Bone marrow (tissue), 2 donors: ENCODE measurements at regions not wholly inside any gene's neighbourhood (a gene's known extent, or its start where the extent isn't known, plus 50 kb on each side); places are given as distances from the start of the nearest gene placed in this dataset.
"Not testable (repeated sequence)": the region's sequence is repeated elsewhere in the genome, so short reads cannot be mapped to it uniquely, and the experiment has no call there.

ENCODE experiments used
- DNase-seq, 2 donors: peaks; one replicate each; lab custom pipeline; 2025; lab: John Stamatoyannopoulos, UW

DNA sequence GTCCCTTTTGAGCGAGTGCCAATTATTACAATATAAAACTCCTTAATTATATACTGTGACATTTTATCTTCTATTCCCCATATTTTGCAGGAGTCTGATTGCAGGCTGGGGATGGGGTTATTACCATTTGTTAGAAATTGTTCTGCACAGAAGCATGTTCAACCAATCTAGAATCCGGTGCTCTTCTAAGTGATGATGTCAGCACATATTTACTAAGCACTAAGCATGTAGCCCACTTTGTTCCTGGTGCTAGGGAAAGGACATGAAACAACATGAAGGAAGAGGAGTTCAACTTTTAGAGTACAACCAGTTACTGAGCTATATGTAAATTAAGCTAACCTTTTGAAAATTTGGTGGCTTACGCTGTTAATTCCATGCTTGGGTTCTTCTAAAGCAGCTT lies 52.8 kb upstream of the IL1RAPL2 start:
- no peak for DNase-seq

- no peak for DNase-seq
Measured at GRCh38 chrX:104510801-104511200, 55.2 kb upstream of the IL1RAPL2 start.

DNA sequence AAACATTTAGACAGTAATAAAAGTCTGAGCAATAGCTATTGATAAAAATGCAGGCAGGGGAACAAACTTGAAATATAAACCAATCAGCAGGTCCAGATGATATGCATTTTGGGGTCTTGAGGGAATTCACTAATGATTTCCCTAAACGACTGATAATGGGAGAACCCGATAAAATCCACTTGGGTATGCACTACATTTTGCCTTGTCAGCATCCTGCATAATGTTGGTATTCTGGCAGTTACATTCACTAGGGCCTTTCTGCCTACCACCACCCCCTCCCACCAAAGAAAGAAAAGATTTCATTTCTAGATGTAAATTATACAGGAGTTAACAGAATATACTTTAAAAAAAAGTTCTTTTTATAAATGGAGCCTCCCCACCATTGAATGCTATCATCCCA lies 63.5 kb upstream of the IL1RAPL2 start:
- no peak for DNase-seq

GRCh38 chrX:104488811-104489210 lies 77.2 kb upstream of the IL1RAPL2 start:
- no peak for DNase-seq

DNA sequence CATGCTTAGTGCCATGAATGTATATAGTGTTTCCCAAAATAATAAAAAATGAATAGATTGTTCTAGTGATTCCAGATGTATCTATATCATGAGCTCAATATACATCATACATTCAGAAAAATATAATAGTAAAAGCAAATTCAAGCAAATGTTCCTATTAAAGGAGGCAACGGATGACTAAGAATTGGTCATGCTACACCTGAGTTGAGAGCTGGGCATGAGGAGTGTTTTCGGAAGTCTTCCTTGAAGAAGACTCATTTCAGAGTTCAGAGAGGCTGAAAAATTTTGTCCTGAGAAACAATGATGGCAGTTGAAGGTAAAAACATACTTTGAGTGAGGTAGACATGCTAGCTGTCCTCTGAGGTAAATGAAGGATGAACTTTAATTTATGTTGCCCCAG lies 79.3 kb upstream of the IL1RAPL2 start:
- DNase-seq = no peak

DNA sequence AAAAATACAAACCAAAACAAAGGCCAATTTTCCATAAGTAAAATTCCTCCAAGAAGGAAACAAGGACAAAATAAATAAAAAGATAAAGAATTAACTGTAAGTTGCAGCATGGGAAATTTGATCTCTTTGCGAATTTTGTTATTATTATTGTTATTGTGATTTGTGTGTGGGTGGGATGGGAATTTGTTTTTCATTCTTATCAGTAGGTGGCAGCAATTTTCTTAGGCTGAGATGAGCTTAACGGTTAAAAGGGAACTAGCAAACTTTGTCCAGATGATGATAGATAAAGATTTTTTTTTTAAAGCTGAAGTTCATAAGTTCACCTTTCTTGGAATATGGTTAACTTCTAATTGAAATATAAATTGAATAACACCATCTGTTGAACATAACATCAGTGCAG lies 83.2 kb upstream of the IL1RAPL2 start:
- DNase-seq = no peak

DNA sequence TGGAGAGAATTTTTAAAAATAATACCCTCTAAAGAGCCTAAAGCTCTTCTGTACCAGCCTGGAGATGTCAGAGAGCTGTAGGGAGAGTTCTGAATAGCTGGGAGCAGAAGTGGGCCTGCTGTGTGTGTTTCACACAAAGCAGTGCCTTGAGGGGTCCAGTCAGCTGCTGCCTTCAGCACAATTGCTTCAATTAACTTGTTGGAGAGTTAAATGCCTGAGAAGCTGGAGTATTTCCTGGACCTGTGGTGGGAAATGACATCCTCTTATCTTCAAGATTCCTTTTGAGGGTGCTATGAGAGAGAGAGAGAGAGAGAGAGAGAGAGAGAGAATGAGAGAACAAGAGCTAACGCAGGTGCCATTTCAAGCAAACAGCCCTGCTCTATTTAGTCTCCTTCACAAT lies 96.2 kb upstream of the IL1RAPL2 start:
- DNase-seq = no peak

DNA sequence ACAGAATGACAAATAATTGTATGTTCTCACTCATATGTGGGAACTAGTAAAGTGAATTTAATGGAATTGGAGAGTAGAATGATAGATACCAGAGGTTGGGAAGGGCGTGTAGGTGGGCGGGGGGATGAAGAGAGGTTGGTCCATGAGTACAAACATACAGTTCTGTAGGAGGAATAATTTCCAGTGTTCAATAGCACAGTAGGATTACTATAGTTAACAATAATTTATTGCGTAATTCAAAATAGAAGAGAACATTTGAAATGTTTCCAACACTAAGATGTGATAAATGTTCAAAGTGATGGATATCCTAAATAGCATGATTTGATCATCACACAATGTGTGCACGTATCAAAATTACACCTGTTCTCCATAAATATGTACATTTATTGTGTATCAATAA lies 106.2 kb upstream of the IL1RAPL2 start:
- DNase-seq = no peak

GRCh38 chrX:104457130-104457529 lies 108.9 kb upstream of the IL1RAPL2 start:
- not testable (repeated sequence) for DNase-seq

DNA sequence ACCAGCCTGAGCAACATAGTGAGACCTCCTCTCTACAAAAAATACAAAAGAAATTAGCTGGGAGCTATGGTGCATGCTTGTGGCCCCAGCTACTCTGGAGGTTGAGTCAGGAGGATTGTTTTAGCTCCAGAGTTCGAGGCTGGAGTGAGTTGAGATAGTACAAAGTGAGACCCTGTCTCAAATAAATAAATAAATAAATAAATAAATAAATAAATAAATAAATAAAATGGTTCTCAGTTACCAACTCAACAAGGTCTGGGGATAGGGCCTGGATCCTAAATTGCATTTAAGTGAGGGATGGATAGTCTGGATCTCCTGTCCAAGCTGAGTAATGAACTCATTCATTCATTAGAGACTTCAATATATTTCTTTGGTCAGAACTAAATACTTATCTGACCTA lies 115.7 kb upstream of the IL1RAPL2 start:
- no peak for DNase-seq

DNA sequence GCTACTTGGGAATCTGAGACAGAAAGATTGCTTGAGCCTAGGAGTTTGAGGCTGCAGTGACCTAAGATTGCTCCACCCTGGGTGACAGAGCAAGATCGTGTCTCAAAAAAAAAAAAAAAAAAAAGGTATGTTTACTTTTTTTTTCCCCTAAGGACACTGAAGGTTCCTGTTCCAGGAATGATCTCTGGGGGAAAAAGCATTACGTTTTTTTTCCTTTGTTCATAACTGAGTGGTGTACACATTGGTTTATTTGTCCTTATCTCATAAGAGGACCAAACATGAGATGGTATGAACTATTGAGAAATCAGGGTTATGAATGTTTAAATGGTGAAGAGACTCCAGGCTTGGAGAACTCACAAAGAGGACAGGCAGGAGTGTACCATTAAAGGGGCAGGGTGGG lies 120.4 kb upstream of the IL1RAPL2 start:
- DNase-seq = no peak

GRCh38 chrX:104435249-104435648 lies 130.8 kb upstream of the IL1RAPL2 start:
- no peak for DNase-seq

DNA sequence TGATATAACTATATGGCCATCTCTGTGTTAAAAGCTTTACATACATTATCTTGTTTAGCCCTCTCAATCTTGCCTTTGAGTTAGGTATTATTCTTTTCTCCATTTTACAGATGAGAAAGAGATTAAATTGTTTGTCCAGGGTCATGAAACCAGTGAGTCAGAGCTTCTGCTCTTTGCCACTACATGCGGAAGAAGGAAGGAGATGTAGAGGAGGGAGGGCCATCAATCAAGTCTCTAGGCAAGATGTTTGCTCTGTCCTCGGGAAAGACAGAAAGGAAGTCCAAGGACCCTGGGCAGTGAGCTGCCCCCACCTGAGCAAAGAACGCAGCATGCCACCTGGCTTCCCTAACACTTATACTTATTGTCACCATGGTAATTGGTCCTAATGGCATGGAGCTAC lies 133.7 kb upstream of the IL1RAPL2 start:
- DNase-seq = no peak

- DNase-seq = no peak
Measured at GRCh38 chrX:104430742-104431119, 135.3 kb upstream of the IL1RAPL2 start.

DNA sequence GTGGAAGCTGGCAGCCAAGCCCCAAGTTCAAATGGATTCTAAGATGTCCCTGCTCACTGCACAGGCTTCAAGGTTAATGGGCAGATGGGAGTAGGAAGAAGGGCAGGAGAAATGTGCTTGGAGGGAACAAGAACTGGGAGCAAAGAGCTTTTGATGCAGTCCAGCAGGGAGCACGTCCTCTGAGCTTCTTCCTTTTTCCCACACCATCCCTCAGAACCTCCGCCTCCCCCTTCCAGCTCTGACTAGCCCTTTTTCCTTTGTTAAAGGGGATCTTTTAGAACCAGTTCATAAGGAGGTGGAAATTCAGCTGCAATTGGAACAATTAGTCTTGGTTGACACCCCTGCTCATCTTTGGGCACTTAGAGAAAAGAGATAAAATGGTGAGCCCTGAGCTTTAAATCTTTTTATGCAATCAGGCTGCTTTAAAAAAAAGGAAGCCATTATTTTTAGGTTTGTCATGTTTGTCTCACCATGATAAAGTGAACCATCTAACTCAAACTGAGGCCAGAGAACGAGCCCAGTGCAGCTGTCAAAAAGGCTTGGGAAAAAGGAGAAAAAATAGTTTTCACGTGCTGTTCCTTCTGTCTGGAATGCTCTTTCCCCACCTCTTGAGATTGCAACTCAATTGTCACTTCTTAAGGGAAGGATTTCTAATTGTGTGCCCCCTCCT lies 135.8 kb upstream of the IL1RAPL2 start:
- no peak for DNase-seq

DNA sequence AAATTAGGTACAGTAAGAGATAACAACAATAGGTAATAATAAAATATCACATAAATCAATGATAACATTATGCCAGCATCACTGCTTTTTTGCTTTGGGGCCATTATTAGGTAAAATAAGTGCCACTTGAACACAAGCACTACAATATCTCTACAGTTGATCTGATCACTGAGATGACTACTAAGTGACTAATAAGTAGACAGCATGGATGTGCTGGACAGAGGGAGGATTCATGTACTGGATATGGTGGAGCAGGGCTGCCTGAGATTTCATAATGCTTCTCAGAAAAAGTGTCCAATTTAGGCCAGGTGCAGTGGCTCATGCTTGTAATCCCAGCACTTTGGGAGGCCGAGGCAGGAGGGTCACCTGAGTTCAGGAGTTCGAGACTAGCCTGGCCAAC lies 137.8 kb upstream of the IL1RAPL2 start:
- DNase-seq = no peak

- DNase-seq = no peak
Measured at GRCh38 chrX:104427693-104428092, 138.3 kb upstream of the IL1RAPL2 start.

DNA sequence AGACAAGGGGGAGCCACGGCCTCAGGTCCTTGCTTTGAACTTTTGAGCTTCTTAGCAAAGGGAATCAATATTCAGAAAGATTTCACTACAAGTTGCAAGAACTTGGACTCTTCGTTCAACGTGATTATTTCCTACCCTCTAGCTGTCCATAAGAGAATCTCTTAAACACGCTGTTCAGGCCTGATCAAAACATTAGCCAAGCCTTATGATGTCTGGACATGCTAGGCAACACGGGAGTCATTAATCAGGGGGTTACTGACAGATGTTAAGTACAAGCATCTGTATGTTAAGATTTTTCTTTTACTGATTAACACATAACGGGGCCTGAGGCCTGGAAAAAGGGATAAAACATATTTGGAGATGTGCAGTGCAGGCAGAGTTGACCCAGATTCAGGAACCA lies 138.9 kb upstream of the IL1RAPL2 start:
- no peak for DNase-seq

DNA sequence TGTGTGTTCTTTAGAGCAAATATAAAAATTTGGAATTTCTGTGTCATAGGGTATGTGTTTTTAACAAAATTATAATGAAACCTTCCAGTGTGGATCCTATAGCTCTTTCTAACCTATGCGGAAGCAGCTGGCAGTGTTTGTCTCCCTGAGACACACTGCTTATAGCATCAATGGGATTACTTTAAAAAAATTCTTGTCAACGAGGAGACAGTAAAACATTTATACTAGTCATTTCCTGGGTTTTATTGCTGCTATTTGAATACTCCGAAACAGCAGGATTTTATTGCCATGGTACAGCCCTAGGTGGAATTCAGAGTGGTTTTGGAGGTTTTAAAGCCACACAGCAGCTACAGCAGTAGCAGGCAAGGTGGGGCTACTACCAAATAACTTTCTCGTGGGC lies 145.1 kb upstream of the IL1RAPL2 start:
- no peak for DNase-seq

DNA sequence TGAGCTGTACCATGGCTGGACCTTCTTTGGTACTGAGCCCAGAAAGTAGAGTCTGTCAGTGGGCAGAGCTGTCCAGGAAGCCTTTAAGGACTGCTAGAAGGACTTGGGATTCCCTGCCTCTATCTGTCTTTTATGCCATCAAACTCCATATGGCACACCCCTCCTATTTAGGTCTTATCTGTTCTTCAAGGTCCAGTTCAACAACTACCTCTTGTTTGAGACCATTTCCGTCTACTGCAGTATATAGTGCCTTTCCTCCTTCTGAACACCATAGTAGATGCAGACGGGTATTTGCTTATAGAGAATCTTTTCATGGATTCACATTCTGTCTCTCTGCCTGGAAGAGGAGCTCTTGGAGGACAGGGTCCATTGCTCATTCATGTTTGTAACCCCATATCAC lies 146.1 kb upstream of the IL1RAPL2 start:
- no peak for DNase-seq

DNA sequence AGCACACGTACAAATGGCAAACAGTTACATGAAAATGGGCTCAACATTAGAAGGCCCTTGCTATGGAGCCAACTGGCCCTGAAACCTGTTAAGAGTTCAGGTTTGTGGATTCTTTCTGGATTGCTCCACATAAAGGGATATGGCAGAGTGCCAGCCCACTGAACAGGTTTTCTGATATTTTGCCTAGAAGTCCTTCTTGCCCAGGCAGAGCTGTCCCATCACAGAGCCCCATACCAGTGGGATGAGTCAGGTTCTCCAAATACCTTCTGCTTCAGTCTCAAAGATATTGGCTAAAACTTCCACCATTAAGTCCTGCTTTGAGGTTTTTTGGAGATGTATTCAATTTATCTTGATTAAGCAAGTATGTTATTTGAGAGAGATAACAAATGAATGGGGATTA lies 146.8 kb upstream of the IL1RAPL2 start:
- DNase-seq = no peak

- no peak for DNase-seq
Measured at GRCh38 chrX:104411800-104412199, 154.2 kb upstream of the IL1RAPL2 start.

- no peak for DNase-seq
Measured at GRCh38 chrX:104400387-104400786, 145.7 kb upstream of the ESX1 start.

GRCh38 chrX:104392350-104392749 lies 137.6 kb upstream of the ESX1 start:
- DNase-seq = no peak

DNA sequence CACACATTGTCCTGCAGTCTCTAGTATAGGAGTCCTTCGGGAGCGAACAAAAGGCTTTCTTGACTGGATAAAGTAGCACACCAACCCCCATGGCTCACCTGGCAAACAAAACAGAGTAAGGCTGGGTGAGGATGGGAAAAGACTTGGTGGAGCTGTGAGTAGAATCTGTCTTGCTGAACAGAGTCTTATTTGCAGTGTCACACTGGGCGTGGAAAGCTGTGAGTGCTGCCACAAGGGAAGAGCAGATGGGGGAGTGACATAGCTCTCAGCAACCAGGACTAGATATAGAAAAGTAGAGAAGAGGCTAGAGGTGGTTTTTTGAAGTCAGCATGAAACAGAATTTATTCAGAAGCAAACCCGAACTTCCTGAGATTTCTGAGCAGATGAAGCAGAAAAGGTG lies 137.2 kb upstream of the ESX1 start:
- DNase-seq = no peak
